ENCODE measurements at regions not wholly inside any gene's neighbourhood (a gene's known extent, or its start where the extent isn't known, plus 50 kb on each side); places are given as distances from the start of the nearest gene placed in this dataset.

GRCh38 chr3:80994767-80995166, 766.7 kb downstream of the GBE1 start:
- intact Hi-C loops (cut with DNase I; ENCODE audit: low total_unique reads) (no loop called here), in situ Hi-C loops (cut with MboI; ENCODE audit: low pct_ligation_motif_present in 1 of 4, low pct_unique_long_range_greater_than_20kb in 1 of 4, low sequenced_read_pairs in 3 of 4) (no loop called here)
- DNase-seq = no peak
- no peaks in the 10 kb centered on the region for H3K4me1 ChIP-seq
- no peaks in the 10 kb centered on the region for H3K36me3 ChIP-seq
- H3K9me3 ChIP-seq = no peaks in the 10 kb centered on the region
- H3K27ac ChIP-seq = no peak overlapping the region
- no peaks in the 10 kb centered on the region for H3K27me3 ChIP-seq
- TF ChIP-seq POLR2A (IDR thresholded peaks at IDR 0.05) (no peak), CTCF (IDR thresholded peaks at IDR 0.05) (no peak), POLR2AphosphoS5 (IDR thresholded peaks at IDR 0.05) (no peak), EP300 (IDR thresholded peaks at IDR 0.05; ENCODE audit: low read depth) (no peak)
- no peak overlapping the region for H3K4me3 ChIP-seq
- 60 to 70% methylated on average over 2 of the region's 2 CpGs for WGBS, 2 donors (ENCODE audit: low coverage in 1 of 2)

- Histone ChIP-seq H3K4me1 (no peaks in the 10 kb centered on the region), H3K9me3 (no peaks in the 10 kb centered on the region), H3K36me3 (no peaks in the 10 kb centered on the region), H3K4me3 (no peak overlapping the region), H3K27ac (no peak overlapping the region), H3K27me3 (no peaks in the 10 kb centered on the region)
- intact Hi-C loops (cut with DNase I; ENCODE audit: low total_unique reads) = no loop called here
- in situ Hi-C loops (cut with MboI; ENCODE audit: low pct_ligation_motif_present in 1 of 4, low pct_unique_long_range_greater_than_20kb in 1 of 4, low sequenced_read_pairs in 3 of 4) = no loop called here
- DNase-seq = no peak
- no peak for TF ChIP-seq POLR2AphosphoS5 (IDR thresholded peaks at IDR 0.05)
- no peak for TF ChIP-seq POLR2A (IDR thresholded peaks at IDR 0.05)
- TF ChIP-seq EP300 (IDR thresholded peaks at IDR 0.05; ENCODE audit: low read depth) = no peak
- TF ChIP-seq CTCF (IDR thresholded peaks at IDR 0.05) = no peak
- WGBS, 2 donors (ENCODE audit: low coverage in 1 of 2) = 82 to 89% methylated on average over 2 to 3 of the region's 3 CpGs
These were observed 767.3 kb downstream of the GBE1 start for GRCh38 chr3:80994085-80994665.

GRCh38 chr3:80993241-80993945, 768.1 kb downstream of the GBE1 start:
- in situ Hi-C loops (cut with MboI; ENCODE audit: low pct_ligation_motif_present in 1 of 4, low pct_unique_long_range_greater_than_20kb in 1 of 4, low sequenced_read_pairs in 3 of 4) (no loop called here), intact Hi-C loops (cut with DNase I; ENCODE audit: low total_unique reads) (no loop called here)
- Histone ChIP-seq H3K27ac (no peak overlapping the region), H3K4me3 (no peak overlapping the region), H3K4me1 (no peaks in the 10 kb centered on the region), H3K9me3 (no peaks in the 10 kb centered on the region), H3K27me3 (no peaks in the 10 kb centered on the region), H3K36me3 (no peaks in the 10 kb centered on the region)
- 36 to 60% methylated on average over 1 to 2 of the region's 2 CpGs for WGBS, 2 donors (ENCODE audit: low coverage in 1 of 2)
- TF ChIP-seq POLR2AphosphoS5 (IDR thresholded peaks at IDR 0.05) (no peak), CTCF (IDR thresholded peaks at IDR 0.05) (no peak), POLR2A (IDR thresholded peaks at IDR 0.05) (no peak), EP300 (IDR thresholded peaks at IDR 0.05; ENCODE audit: low read depth) (no peak)
- no peak for DNase-seq

GRCh38 chr3:80983753-80984152, 777.7 kb downstream of the GBE1 start:
- Histone ChIP-seq H3K4me3 (no peak overlapping the region), H3K4me1 (no peaks in the 10 kb centered on the region), H3K27ac (no peak overlapping the region), H3K9me3 (no peaks in the 10 kb centered on the region), H3K36me3 (no peaks in the 10 kb centered on the region), H3K27me3 (no peaks in the 10 kb centered on the region)
- TF ChIP-seq CTCF (IDR thresholded peaks at IDR 0.05) (no peak), POLR2A (IDR thresholded peaks at IDR 0.05) (no peak), EP300 (IDR thresholded peaks at IDR 0.05; ENCODE audit: low read depth) (no peak), POLR2AphosphoS5 (IDR thresholded peaks at IDR 0.05) (no peak)
- DNase-seq = no peak
- 29 to 45% methylated on average over 3 of the region's 3 CpGs for WGBS, 2 donors (ENCODE audit: low coverage in 1 of 2)
- intact Hi-C loops (cut with DNase I; ENCODE audit: low total_unique reads) = no loop called here
- in situ Hi-C loops (cut with MboI; ENCODE audit: low pct_ligation_motif_present in 1 of 4, low pct_unique_long_range_greater_than_20kb in 1 of 4, low sequenced_read_pairs in 3 of 4) = no loop called here
